ENCODE measurements at regions not wholly inside any gene's neighbourhood (a gene's known extent, or its start where the extent isn't known, plus 50 kb on each side); places are given as distances from the start of the nearest gene placed in this dataset.

DNA sequence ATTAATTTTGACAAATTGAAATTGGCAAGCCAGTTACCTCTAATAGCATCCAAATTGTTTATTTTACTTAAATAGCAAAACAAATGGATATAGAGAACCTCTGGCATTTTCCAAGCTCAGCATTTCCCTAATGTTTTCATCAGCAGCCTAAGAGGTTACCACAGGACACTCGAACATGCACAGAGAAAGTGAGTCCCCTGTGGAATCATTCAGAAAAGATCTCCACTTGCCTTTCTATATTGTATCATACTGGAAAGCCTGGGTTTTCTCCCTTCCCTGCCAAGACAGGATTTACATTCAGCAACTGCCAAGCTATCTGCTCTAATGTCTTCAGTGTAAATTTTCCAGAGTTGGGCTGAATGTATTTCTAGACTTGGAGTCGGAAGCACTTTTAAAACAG lies 188.9 kb downstream of the KCTD12 start:
- no peak for DNase-seq
- no peaks in the 10 kb centered on the region for H3K36me3 ChIP-seq
- H3K4me1 ChIP-seq = no peaks in the 10 kb centered on the region
- no peaks in the 10 kb centered on the region for H3K27me3 ChIP-seq
- H3K4me3 ChIP-seq (ENCODE audit: low read depth, low read length) = no peak overlapping the region
- TF ChIP-seq, protein P1, sequence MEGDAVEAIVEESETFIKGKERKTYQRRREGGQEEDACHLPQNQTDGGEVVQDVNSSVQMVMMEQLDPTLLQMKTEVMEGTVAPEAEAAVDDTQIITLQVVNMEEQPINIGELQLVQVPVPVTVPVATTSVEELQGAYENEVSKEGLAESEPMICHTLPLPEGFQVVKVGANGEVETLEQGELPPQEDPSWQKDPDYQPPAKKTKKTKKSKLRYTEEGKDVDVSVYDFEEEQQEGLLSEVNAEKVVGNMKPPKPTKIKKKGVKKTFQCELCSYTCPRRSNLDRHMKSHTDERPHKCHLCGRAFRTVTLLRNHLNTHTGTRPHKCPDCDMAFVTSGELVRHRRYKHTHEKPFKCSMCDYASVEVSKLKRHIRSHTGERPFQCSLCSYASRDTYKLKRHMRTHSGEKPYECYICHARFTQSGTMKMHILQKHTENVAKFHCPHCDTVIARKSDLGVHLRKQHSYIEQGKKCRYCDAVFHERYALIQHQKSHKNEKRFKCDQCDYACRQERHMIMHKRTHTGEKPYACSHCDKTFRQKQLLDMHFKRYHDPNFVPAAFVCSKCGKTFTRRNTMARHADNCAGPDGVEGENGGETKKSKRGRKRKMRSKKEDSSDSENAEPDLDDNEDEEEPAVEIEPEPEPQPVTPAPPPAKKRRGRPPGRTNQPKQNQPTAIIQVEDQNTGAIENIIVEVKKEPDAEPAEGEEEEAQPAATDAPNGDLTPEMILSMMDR (IDR thresholded peaks at IDR 0.05; ENCODE audit: low read depth, low read length) = no peak
- no peaks in the 10 kb centered on the region for H3K9me3 ChIP-seq

DNA sequence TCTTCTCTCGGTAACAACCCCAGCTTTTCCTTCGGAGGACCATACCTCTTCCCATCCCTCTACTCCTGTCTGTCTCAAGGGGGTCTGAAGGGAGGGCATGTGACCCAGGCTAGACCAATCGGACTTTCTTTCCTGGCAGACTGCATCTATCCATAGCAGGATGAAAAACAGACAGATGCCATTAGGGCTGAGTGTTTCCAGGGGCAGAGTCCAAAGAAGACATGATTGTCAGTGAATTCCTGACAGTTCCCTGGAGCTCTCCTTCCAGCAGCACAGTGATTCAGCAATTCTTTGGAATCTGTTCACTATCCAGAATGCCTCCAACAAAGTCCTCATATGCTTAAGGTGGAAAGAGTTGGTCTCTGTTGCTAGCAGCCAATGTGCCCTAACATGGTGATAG lies 189.8 kb downstream of the KCTD12 start:
- H3K27me3 ChIP-seq = no peaks in the 10 kb centered on the region
- no peaks in the 10 kb centered on the region for H3K9me3 ChIP-seq
- H3K36me3 ChIP-seq = no peaks in the 10 kb centered on the region
- no peaks in the 10 kb centered on the region for H3K4me1 ChIP-seq
- peak; percentile 39 for DNase-seq
- TF ChIP-seq, protein P1 (IDR thresholded peaks at IDR 0.05; ENCODE audit: low read depth, low read length) = no peak
- H3K4me3 ChIP-seq (ENCODE audit: low read depth, low read length) = no peak overlapping the region

DNA sequence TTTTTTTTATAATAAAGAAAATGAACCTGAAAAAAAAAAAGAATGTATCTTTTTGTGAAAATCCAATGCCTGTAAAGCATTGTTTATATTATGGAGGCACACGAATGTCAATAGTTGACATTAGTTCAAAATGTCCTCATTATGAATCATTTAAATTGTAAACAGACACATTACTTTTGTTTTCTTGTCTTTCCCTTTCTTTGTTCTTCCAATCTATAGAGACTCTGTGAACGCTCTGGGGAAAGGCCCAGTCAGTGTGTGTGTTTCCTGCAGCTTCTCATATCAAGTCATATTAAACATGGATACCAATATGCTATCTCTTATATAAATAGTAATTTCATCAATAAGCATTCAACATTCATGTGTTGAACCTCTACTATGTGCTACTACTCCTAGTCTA lies 193.1 kb downstream of the KCTD12 start:
- no peak for DNase-seq
- H3K4me3 ChIP-seq (ENCODE audit: low read depth, low read length) = no peak overlapping the region
- H3K9me3 ChIP-seq = no peaks in the 10 kb centered on the region
- TF ChIP-seq, protein P1 (IDR thresholded peaks at IDR 0.05; ENCODE audit: low read depth, low read length) = no peak
- no peaks in the 10 kb centered on the region for H3K36me3 ChIP-seq
- no peaks in the 10 kb centered on the region for H3K27me3 ChIP-seq
- H3K4me1 ChIP-seq = no peaks in the 10 kb centered on the region

DNA sequence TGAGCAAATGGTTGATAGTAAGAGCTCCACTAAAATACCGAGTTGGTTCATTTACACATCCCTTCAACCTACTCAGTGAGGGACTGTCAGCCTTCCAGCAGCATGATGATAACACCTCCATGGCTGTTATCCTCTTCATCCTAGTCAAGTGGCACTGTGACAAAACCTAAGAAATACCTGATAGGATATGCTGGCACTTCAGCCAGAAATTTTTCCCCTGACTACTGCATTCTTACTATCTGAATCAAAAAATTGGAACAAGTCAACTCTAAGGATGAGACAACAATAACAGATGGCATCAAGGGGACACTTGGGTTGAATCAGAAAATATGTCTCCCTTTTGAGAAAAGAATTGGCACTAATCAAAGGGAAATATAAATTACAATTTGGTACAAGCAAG lies 193.9 kb downstream of the KCTD12 start:
- Histone ChIP-seq H3K9me3 (no peaks in the 10 kb centered on the region), H3K4me3 (ENCODE audit: low read depth, low read length) (no peak overlapping the region), H3K27me3 (no peaks in the 10 kb centered on the region), H3K36me3 (no peaks in the 10 kb centered on the region), H3K4me1 (no peaks in the 10 kb centered on the region)
- TF ChIP-seq, protein P1 (IDR thresholded peaks at IDR 0.05; ENCODE audit: low read depth, low read length) = no peak
- no peak for DNase-seq

DNA sequence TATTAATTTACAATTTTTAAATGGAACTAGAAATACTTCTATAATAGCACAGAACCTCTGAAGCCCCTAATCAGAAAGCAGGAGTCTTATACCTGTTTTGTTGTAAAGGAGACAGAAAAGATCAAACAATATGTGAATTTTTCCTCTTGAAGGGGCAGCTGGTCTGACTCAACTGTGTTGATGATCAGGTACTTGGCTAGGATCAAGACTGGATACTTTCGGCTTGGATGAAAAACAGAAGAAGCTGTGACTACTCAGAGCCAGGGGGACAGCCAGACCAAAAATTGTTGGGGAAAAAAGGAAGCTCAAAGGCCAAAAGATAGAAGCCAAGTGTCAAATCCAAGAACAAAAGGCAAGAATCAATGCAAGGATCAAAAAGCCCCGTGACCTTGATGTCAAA lies 195.6 kb downstream of the KCTD12 start:
- no peak for DNase-seq
- Histone ChIP-seq H3K9me3 (no peaks in the 10 kb centered on the region), H3K27me3 (no peaks in the 10 kb centered on the region), H3K4me1 (no peaks in the 10 kb centered on the region), H3K4me3 (ENCODE audit: low read depth, low read length) (no peak overlapping the region), H3K36me3 (no peaks in the 10 kb centered on the region)
- TF ChIP-seq, protein P1 (IDR thresholded peaks at IDR 0.05; ENCODE audit: low read depth, low read length) = no peak

DNA sequence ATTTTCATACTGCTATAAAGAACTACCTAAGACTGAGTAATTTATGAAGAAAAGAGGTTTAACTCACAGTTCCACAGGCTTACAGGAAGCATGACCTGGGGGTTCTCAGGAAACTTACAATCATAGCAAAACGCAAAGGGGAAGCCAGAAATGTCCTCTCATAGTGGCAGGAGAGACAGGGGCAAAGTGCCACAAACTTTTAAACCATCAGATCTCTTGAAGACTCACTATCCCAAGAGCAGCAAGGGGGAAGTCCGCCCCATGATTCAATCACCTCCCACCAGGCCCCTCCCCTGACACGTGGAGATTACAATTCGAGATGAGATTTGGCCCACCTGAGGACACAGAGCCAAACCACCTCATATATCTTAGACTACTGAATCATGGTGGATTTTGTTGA lies 198.7 kb downstream of the KCTD12 start:
- no peaks in the 10 kb centered on the region for H3K36me3 ChIP-seq
- H3K4me1 ChIP-seq = no peaks in the 10 kb centered on the region
- TF ChIP-seq, protein P1 (IDR thresholded peaks at IDR 0.05; ENCODE audit: low read depth, low read length) = no peak
- H3K4me3 ChIP-seq (ENCODE audit: low read depth, low read length) = no peak overlapping the region
- no peaks in the 10 kb centered on the region for H3K27me3 ChIP-seq
- no peaks in the 10 kb centered on the region for H3K9me3 ChIP-seq
- DNase-seq = no peak
